ENCODE measurements at regions not wholly inside any gene's neighbourhood (a gene's known extent, or its start where the extent isn't known, plus 50 kb on each side); places are given as distances from the start of the nearest gene placed in this dataset.

GRCh38 chr7:32191305-32191704 is 121.1 kb upstream of the PDE1C start:
- TF ChIP-seq MAX (IDR thresholded peaks at IDR 0.05; ENCODE audit: low read depth, low read length) (no peak), CTCF (IDR thresholded peaks at IDR 0.05; ENCODE audit: low read depth, low read length) (no peak), POLR2A (IDR thresholded peaks at IDR 0.05; ENCODE audit: extremely low read depth, insufficient read length) (no peak), MYC (IDR thresholded peaks at IDR 0.05; ENCODE audit: low read depth, low read length) (no peak)
